ENCODE measurements at regions not wholly inside any gene's neighbourhood (a gene's known extent, or its start where the extent isn't known, plus 50 kb on each side); places are given as distances from the start of the nearest gene placed in this dataset.

- no peaks in the 10 kb centered on the region for H3K4me1 Mint-ChIP-seq
Observed at GRCh38 chr6:12567682-12568081, 148.9 kb upstream of the PHACTR1 start.

More at GRCh38 chr6:12567682-12568081, 148.9 kb upstream of the PHACTR1 start:
- H4K8ac ChIP-seq (replicated peaks; ENCODE audit: insufficient read length, low read depth, low read length) = no peak overlapping the region
- no CpG with 5 or more reads among the region's 3 CpGs for WGBS (ENCODE audit: extremely low coverage, insufficient read length, low lambda C conversion rate)
- no peak overlapping the region for H2BK12ac ChIP-seq (ENCODE audit: insufficient read length, low read depth, low read length)
- no peak overlapping the region for H3K56ac ChIP-seq (ENCODE audit: insufficient read length, low read depth, low read length)
- no peaks in the 10 kb centered on the region for H4K20me1 ChIP-seq (ENCODE audit: control insufficient read depth, insufficient read depth, insufficient read length)
- H4K5ac ChIP-seq (ENCODE audit: insufficient read length, low read depth, low read length) = no peak overlapping the region
- no peak overlapping the region for H3K14ac ChIP-seq (ENCODE audit: insufficient read depth, low read length)
- no peak overlapping the region for H3K27ac ChIP-seq (ENCODE audit: insufficient read length, low read depth, low read length)
- H3T11ph ChIP-seq (ENCODE audit: low read length) = no peak overlapping the region
- no peak overlapping the region for H2BK15ac ChIP-seq (ENCODE audit: low read depth, low read length)
- no peak overlapping the region for H3K4ac ChIP-seq (ENCODE audit: low read depth, low read length)
- H3K23ac ChIP-seq (ENCODE audit: insufficient read length, low read depth, low read length) = no peak overlapping the region
- H3K4me3 Mint-ChIP-seq = no peak overlapping the region
- no peak overlapping the region for H2AK5ac ChIP-seq (ENCODE audit: insufficient read length, low read length)
- H3K27ac Mint-ChIP-seq = no peak overlapping the region
- H3K79me2 ChIP-seq (ENCODE audit: insufficient read depth, low read length) = no peaks in the 10 kb centered on the region
- H3K27me3 Mint-ChIP-seq (ENCODE audit: low read depth) = peaks cover 4% of the 10 kb centered on the region
- no peak overlapping the region for H4K91ac ChIP-seq (ENCODE audit: insufficient read length, low read depth, low read length)
- H3K4me2 ChIP-seq (ENCODE audit: insufficient read depth, insufficient read length, low read length) = no peak overlapping the region
- H3K4me1 ChIP-seq (ENCODE audit: insufficient read depth, low read length) = no peaks in the 10 kb centered on the region
- H2AFZ ChIP-seq (ENCODE audit: low read length) = no peak overlapping the region
- no peaks in the 10 kb centered on the region for H3K23me2 ChIP-seq (ENCODE audit: insufficient read length, low read depth, low read length, poor library complexity, severe bottlenecking)
- no peak overlapping the region for H2BK120ac ChIP-seq (ENCODE audit: low read depth, low read length, poor library complexity, severe bottlenecking)
- no peak overlapping the region for H2BK5ac ChIP-seq (ENCODE audit: insufficient read length, low read length)
- no peaks in the 10 kb centered on the region for H3K9me3 ChIP-seq (ENCODE audit: control insufficient read depth, low read depth, low read length)
- peaks cover 0 to under 1% (median 0%) of the 10 kb centered on the region in 3 experiments; a peak in 1 of 7 replicates for H3K36me3 Mint-ChIP-seq (ENCODE audit: insufficient read depth in 1 of 3, low read depth in 3 of 3)
- no peak for DNase-seq
- no peaks in the 10 kb centered on the region for H3K79me1 ChIP-seq (ENCODE audit: insufficient read depth, low read depth, low read length, poor library complexity, severe bottlenecking)
- H3K18ac ChIP-seq (ENCODE audit: insufficient read length, low read depth, low read length) = no peak overlapping the region
- H2BK20ac ChIP-seq (ENCODE audit: low read depth, low read length, poor library complexity, severe bottlenecking) = no peak overlapping the region
- peaks cover 1 to 2% of the 10 kb centered on the region in 2 experiments; a peak in 1 of 5 replicates for H3K9me3 Mint-ChIP-seq
- H3K27me3 ChIP-seq (ENCODE audit: insufficient read depth, low read length) = no peaks in the 10 kb centered on the region
- H3K9ac ChIP-seq (ENCODE audit: extremely low read depth, insufficient read length, low read length) = no peak overlapping the region
- TF ChIP-seq CTCF (conservative IDR thresholded peaks at IDR 0.05) = no peak

Measured in H9 (cell line).